GM21360 (cell line): ENCODE measurements at regions not wholly inside any gene's neighbourhood (a gene's known extent, or its start where the extent isn't known, plus 50 kb on each side); places are given as distances from the start of the nearest gene placed in this dataset.
A peak's percentile ranks its signal among the peaks of the same experiment; 100 is the strongest.

ENCODE experiments used
- ATAC-seq: cut with Tn5 transposase; IDR thresholded peaks from one replicate; pipeline ENCODE4 v1.9.1; 2021; ENCODE audit warnings: mild to moderate bottlenecking, moderate library complexity; ENCODE audit not compliant: unreplicated experiment

DNA sequence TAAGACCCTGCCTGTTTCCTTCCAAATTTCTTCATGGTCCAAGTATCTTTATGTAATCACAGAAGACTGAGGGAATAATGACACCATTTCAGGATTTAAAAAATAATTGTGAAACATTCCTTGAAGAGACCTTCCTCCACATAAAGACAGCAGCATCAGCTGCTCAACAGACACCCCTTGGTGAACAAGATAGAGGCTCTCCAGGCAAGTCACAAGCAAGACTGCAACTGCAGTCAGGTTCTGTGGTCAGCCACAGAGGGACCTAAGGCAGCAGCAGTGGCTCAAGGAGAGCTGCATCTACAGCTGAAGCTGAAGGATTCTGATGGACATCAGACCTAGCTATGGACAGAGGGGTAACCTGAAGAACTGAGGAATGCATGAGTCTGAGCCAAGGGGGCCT, 97.2 kb upstream of the C3orf80 start:
- ATAC-seq, result no peak

DNA sequence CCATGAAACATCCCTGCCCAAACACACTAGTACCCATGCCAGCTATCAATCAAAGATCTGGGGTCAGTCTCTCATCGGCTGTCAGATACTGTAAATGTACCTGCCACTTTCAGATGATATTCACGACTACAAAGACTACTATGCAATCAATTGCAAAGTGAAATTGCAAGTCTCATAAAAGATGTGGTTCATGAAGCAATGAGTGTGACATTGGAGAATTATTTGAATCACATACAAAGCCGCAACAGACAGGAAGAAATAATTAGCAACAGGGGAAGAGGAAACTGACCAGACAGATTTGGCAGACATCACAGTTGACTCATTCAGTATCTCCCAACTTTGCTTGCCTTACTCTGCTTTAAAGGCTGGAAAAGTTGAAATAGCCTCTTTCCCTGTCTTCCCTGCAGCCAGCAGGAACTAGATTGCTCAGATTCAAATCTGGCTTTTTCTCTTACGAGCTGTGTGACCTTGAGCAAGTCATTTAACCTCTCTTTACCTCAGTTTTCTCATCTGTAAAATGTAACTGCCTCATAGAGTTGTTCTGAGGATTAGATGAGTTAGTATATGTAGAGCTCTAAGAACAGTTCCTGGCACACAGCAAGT, 95.7 kb upstream of the C3orf80 start:
- peak; percentile 35 for ATAC-seq

DNA sequence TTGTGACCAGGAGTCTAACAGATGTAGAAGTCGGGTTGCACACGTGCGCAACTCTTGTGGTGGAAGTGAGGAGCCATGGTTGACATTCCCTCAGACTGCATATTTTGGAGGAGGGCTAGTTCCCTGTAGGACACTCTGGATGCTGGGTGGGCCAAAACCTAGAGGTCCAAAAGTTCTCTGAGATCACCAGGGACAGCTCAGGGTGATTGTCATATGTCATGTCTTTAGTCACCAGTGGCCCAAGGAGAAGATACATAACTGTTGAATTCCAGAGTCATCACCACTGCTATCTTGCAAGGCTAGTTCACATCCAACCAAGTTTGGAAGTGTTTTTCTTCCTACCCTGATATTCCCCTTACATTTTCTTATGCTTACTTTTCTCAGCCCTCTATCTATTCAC, 95.2 kb upstream of the C3orf80 start:
- no peak for ATAC-seq

DNA sequence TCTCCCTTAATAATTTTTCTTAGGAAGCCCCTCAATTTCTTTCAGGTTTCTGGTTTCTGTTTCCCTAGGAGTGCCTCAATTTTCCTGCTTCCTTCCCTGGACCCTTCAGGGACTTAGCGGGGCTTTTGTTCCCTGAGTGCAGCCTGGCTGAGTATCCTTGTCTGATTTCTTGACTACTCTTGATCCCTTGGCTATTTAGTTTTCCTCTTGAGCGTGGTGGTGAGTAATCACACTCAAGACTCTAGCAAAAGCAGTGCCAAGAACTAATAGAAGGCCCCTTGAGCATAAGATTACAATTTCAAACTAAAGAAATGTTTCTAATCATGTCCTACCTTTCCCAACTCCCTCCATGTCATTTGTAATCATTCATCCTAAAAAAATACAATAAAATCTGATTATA, 94.3 kb upstream of the C3orf80 start:
- ATAC-seq, result no peak

DNA sequence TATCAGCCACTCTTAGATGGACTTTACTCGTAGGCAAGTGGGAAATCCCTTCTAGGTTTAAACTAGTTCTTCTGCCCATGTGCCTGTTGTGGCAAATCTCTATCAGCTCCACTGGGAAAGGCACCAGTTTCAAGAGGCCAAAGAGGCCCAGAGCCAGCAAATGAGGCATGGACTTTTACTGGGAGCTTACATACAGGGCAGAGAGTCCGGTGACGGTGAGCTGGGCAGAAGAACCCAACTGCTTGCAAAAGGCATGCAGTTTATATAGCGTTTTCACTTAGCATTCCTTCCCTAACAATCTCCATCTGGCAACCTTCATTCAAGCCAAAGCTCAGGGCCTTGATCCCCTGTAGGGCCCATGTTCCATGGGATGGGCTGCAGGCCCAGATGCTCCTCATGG, 93.0 kb upstream of the C3orf80 start:
- ATAC-seq, result no peak

DNA sequence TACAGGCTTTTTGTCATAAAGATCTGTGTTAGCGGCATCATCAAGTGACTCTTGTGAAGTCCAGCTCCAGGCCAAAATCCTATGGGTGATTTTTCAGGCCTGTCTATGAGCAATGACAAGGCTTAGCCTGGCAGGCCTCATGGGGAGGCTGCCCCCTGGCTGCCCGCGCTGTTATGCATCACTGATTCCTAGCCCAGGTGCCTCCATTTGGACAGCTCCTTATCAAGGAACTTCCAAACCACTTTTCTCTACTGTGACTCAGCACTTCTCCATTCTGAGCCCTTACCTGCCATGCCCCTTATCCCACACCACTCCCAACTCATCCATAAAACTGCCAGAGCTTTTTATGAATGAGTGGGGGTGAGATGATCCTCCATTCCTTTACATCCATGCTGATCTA, 91.5 kb upstream of the C3orf80 start:
- no peak for ATAC-seq

DNA sequence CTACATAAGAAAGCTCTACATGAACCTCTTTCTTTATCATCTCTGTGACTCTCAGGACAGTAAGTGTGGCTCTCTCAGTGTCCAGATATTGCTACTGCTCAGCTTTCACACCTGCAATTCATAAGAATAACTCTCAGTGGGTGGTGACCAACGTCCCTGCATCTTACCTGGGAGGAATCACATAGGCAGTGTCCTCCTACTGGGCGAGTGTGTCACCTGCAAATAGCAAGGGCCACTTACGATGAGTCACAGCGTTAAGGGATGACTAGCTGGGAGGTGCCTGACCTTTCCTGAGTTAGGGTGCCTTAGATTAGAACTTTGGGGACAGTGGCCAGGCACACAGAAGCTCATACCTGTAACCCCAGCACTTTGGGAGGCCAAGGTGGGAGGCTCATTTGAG, 90.8 kb upstream of the C3orf80 start:
- no peak for ATAC-seq

DNA sequence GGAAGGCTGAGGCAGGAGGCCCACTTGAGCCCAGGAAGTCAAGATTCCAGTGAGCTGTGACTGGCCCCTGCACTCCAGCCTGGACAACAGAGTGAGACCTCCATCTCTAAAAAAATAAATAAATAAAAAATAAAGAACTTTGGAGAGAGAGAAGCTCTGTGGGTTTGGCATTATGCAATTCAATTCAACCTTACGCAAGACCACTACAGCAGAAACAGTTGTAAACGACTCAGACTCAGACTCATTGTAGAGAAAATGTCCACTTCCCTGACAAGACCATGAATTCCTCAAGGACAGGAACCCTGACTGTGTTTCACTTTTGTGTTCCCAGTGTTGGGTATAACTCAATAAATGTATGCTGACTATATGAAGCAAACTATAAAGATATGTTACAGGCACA, 90.3 kb upstream of the C3orf80 start:
- no peak for ATAC-seq

DNA sequence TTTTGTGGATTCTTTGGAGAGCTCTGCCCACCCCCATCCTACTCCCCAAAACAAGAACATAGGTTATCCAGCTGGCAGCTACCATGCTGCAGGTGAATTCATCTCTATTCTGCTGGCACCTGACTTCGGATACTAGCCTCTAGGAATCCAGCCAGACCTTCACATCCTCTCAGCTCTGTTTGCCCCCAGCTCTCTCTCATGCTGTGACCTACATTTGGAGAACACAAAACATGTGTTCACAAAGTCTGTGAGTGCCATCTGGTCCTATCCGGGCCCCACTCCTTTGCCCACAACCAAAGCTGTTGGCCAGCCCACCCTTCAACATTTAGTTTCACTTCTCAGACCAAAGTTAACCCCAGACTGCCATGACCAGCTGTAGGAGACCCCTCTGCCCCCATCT, 89.4 kb upstream of the C3orf80 start:
- no peak for ATAC-seq

DNA sequence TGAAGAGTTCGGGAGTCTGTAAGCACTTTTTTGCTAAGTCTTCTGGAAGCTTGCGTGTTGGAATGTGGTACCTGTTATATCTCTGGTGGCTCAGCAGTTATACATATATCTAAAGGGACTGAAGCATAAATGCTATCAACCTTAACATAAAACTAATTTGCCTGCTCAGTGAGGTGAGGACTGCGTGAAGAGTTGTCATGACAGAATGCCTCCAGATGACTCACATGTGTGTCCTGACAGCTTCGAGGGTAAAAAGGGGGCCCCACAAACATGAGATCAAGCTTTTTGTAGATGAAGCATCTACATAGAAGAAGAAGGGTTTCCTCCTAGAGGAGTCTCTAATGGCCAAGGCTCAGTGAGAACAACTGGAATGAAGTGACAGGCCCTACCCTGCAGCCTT, 88.8 kb upstream of the C3orf80 start:
- no peak for ATAC-seq

DNA sequence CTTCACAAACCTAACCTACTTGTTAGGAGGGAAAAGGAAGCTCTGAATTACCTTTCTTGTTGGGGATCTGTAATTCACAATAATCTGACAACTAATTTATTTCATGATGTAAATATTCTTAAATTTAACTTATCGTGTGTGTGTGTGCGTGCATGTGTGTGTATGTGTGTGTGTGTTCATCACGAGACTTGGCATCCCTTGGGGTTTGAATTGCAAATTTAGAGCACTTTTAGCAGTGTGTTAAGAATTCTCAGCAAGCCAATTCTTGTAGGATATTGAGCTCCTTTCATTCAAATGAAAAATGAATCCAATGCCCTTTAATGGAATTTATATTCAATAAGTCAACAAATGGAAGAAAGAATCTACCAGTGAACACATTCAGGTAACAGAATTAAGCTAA, 85.9 kb upstream of the C3orf80 start:
- ATAC-seq, result no peak

DNA sequence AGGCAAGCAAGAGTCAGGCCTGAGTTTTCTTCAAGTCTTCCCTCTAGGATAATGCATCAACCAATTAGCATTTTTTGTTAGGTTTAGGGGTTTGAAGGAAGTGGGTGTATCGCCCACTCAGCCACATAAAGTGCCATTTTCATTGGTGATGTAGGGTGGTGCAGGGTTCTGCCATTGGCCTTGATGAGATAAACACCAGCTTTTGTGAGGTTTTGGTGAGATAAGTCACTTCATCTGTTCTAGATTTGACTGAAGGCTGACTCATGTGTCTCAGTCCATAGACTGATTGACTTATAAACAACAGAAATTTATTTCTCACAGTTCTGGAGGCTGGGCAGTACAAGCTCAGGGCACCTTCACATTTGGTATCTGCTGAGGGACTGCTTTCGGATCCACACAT, 84.5 kb upstream of the C3orf80 start:
- no peak for ATAC-seq

DNA sequence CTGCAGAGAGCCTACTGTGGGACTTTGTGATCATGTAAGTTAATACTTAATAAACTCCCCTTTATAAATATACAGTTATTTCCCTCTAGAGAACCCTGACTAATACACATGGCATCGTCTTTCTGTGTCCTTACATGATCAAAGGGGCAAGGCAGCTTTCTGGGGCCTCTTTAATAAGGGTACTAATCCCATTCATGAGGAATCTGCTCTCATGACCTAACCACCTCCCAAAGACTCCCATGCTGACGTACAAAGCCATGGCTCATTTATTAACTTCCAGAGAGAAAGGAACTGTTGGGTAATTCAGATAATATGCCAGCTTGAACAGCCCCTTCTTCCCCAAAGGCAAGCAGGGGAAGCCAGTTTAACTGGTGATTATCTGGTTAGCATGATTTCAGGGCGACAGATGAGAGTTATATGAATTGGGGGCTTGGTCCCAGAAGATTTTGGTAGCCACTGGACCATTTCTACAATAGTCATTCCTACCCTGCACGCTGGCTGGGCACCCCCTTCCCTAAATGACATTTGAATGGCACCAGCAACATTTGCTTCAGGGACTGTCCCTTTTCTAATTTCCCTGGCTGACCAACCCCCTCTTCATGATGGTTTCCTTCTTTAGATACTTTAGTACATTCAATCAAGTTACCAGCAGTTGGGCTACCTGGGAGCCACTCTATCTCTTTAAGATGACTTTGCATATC, 83.6 kb upstream of the C3orf80 start:
- ATAC-seq, result no peak

DNA sequence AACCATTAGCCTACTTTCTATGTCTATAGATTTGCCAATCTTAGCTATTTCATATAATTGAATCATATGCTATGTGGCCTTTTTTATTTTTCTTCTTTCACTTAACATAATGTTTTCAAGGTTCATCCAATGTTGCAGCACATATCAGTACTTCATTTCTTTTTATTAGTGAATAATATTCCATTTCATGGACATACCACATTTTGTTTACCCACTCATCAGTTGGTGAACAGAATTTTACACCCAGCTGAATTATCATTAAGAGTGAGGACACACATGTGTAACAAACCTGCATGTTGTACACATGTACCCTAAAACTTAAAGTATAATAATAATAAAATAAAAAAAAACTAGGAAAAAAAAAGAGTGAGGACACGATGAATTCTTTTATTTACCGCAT, 81.7 kb upstream of the C3orf80 start:
- ATAC-seq, result no peak

DNA sequence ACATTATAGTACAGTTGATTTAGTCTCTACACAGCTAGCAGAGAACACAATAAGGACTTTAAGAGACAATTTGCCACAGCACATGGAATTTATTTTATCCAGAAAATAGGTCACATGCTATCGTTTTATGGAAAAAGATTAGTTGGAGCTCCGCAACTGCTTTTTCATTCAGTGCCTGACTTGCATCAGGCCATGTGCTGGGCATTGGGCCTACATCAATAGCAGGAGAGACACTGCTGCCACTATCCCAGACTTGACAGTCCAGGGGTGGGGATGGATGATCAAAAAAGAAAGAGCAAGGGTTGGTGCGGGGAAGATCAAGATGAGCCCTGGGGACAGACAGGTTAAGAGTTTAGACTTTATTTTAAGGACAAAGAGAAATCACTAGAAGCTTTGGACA, 75.2 kb upstream of the C3orf80 start:
- ATAC-seq, result no peak

DNA sequence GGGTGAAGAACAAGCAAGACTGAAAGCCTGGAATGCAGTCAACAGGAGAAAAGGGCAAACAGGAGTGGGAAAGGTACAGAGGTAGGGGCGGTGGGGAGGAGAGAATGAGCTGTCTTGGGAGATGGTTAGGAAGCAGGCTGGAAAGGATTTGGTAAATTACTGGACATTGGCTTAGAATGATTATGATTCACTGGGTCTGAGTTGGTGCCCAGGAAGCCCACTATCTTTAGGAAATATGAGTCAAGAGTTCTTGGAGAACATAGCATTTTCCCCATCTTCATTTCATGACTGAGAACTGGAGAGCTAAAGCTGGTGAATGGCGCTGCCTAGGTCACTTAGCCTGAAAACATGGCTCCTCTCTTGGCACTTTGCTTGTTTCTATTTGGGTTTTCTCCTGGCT, 74.7 kb upstream of the C3orf80 start:
- no peak for ATAC-seq

DNA sequence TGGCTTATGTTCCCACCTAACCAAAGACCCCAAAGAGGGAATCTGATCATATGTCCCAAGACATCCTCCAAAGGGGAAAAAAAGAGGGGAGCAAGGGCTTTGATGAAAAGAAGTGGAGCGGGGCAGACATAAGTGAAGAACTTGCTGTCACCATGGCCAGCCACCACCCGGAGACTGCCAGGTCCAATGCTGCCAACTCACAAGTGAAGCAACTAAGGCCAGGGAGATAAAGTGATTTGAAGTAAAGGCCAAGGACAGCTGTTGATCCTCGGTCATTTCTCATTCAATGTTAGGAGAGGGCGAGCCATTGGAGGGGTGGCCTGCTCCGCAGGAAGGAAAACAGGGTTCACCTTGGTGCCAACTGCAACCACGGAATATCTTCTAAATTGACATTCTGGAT, 72.6 kb upstream of the C3orf80 start:
- no peak for ATAC-seq

DNA sequence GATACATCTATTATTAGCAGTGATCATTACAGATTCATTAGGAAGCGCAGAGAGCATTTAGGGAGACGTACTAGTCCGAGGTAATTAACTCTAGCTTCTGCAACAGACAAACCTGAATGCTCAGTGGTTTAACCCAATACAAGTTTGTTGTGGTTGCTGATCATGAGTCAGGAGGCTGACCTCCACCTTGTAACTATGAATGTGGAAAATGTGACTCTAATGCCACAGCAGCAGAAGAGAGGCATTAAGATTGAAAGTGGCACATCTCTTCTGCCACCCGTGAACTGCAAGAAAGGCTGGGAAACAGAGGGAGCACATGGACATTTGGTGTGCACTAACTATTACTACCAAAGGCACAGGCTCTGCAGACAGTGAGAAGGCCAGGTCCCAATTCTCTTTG, 71.2 kb upstream of the C3orf80 start:
- ATAC-seq, result no peak

DNA sequence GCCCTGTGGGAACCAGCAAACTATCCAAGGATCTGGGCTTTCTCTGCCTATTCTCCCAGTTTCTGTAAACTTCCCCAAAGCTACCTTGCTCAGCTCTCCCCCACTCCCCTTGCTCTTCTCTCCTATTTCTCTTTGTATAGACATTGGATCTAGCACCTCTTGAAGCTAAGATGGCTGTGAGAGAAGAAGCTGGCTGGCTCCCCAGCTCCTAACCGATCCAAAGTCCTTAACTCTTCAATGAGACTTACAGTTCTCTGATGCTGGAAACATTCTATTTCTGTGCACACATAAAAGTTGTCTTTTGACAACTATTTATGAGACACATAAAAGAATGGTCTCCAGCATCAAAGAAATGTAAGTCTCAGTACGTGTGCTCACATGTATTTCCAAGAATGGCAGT, 70.6 kb upstream of the C3orf80 start:
- ATAC-seq, result no peak

DNA sequence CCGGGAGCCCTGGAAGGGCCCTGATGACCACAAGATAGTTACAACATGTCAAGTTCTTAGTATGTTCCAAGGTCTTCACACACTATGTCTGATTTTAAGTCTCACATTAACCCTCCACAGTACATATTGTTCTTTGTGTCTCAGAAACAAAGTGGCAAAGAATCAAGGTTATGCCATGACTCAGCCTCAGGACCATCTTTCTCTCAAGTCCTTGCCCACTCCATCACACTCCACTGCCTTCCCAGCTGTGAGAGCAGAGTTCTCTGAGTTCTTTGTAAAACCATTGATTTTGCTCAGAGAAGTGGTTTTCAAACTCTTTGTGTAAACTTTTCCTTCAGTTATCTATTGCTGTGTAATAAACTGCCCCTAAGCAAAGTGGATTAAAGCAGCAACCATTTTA, 67.9 kb upstream of the C3orf80 start:
- ATAC-seq, result no peak

DNA sequence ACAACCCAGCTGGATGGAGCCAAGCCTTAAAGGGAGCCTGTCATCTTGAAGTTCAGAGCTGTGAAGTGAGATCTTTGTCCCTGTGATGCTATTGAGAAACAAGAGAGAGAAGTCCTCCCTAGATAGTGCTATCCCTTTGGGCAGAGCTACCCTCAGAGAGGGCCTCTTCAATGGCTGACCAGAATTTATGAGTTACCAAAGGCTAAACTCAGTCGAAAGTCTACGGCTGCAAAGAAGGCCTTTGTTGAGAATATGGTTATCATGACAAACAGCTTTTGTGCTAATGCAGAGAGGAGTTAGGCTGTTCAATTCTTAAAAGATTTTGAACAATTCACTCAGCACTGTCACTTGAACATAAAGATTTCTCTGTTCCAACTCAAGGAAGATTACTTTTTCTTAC, 65.9 kb upstream of the C3orf80 start:
- ATAC-seq, result no peak

DNA sequence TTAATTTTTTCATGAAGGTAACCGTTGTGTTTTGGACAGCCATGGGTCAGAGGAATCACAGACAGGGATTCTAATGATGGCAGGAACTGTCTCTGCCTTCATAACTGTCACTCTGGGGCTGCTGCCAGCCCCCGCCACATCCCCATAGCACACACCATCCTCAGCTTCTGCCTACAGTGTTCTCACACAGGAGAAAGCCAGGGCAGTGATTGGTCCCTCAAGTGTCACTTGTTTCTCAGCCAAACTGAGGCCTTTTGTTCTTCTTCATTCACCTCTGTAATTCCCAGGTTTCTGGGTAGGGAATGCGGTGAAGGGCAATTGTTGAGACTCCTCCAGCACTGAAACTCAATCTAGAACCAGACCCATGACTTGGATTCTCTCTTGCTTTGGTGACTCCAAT, 65.4 kb upstream of the C3orf80 start:
- no peak for ATAC-seq

DNA sequence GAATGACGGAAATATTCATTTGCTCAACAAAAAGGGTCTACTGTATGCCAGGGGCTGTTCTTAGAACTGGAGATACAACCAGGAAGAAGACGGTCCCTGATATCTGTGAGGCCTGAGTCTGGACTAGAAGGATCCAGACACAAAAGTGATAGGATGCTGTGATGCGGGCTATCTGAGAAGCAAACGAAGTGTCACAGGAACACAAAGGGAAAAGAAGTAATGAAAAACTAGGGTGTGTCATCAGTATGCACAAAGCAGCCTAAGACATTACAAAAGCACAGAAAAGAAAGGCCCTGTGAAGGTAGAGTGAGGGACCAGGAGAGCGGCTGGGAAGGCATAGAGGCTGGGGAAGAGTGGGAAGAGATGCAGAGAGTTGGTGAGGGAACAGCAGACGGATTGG, 63.3 kb upstream of the C3orf80 start:
- no peak for ATAC-seq
